ENCODE measurements at regions not wholly inside any gene's neighbourhood (a gene's known extent, or its start where the extent isn't known, plus 50 kb on each side); places are given as distances from the start of the nearest gene placed in this dataset.
"Not testable (repeated sequence)": the region's sequence is repeated elsewhere in the genome, so short reads cannot be mapped to it uniquely, and the experiment has no call there.

- no peak for DNase-seq (ENCODE audit: low spot score in 2 of 2)
- no peaks in the 10 kb centered on the region for H3K36me3 Mint-ChIP-seq
- no peak overlapping the region for H3K27ac Mint-ChIP-seq
- H3K9me3 Mint-ChIP-seq: peaks cover 8 to 9% of the 10 kb centered on the region in 2 donors
- no peak for ATAC-seq
These were observed 104.9 kb upstream of the CEP162 start for GRCh38 chr6:84332139-84333034.

DNA sequence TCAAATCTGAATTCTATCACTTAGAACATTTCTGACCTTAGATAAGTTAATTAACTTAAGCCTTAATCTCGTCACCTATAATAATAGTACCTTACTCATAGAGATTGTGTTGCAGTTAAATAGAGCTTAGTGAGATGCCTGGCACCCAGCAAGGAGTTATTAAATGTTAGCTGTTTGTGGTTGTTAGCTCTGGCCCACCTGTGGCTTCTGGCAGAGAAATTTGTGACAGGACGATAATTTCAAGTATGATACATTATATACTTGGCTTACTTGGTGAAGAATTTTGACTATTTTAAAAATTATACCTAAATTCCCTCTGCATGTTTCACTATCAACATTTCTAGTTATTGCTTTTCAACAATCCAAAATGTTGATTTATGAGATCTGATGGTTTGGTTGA is 102.9 kb upstream of the CEP162 start:
- Mint-ChIP-seq H3K27ac (no peak overlapping the region), H3K36me3 (no peaks in the 10 kb centered on the region), H3K9me3 (peaks cover 0 to under 1% of the 10 kb centered on the region in 2 donors)
- ATAC-seq (no peak), DNase-seq (ENCODE audit: low spot score in 2 of 2) (no peak)

DNA sequence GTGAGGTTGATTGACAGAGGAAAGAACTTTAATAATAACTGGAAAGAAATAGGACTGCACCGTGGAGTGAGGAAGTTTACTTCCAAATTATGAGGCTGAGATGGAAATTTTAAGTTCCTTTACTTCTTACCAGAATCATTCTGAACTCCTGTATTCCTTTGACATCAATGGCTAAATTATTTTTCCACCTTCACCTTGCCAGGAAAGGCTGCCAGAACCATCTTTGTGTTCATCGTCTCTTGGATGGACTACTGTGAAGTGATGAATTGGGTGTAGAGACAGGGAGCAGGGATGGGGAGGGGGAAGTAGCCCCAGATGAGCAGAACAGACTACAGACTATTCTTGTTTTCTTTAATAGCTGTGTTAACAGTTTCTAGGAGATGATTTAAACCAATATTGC is 102.1 kb upstream of the CEP162 start:
- no peak overlapping the region for H3K27ac Mint-ChIP-seq
- ATAC-seq: no peak
- no peaks in the 10 kb centered on the region for H3K9me3 Mint-ChIP-seq
- no peaks in the 10 kb centered on the region for H3K36me3 Mint-ChIP-seq
- DNase-seq (ENCODE audit: low spot score in 2 of 2): no peak

DNA sequence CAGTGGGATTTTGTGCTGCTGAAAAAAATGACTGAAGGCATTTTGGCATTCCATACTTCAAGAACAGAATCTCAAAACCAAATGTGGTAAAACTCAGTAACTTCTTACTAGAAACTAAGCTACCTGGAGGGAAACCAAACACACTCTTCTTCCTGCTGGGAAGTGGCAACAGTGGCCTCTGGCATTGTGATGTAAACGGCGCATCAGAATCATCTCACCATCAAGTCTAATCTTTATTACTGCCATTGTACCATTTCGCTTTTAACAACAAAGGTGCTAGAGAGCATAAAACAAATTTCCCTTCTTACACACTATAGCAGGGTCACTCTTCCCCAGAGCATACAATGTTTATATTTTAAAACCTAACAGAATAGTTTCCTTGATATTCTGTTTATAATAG is 101.6 kb upstream of the CEP162 start:
- no peak for DNase-seq (ENCODE audit: low spot score in 2 of 2)
- H3K27ac Mint-ChIP-seq: no peak overlapping the region
- no peak for ATAC-seq
- H3K9me3 Mint-ChIP-seq: no peaks in the 10 kb centered on the region
- no peaks in the 10 kb centered on the region for H3K36me3 Mint-ChIP-seq

GRCh38 chr6:84317463-84317862 is 90.0 kb upstream of the CEP162 start:
- H3K27ac Mint-ChIP-seq: no peak overlapping the region
- H3K36me3 Mint-ChIP-seq: no peaks in the 10 kb centered on the region
- peaks cover 15 to 24% of the 10 kb centered on the region in 2 donors for H3K9me3 Mint-ChIP-seq
- DNase-seq (ENCODE audit: low spot score in 2 of 2) (no peak), ATAC-seq (no peak)

- ATAC-seq (no peak), DNase-seq (ENCODE audit: low spot score in 2 of 2) (no peak)
- H3K36me3 Mint-ChIP-seq: no peaks in the 10 kb centered on the region
- no peak overlapping the region for H3K27ac Mint-ChIP-seq
- peaks cover 12 to 16% of the 10 kb centered on the region in 2 donors for H3K9me3 Mint-ChIP-seq
These were observed 87.0 kb upstream of the CEP162 start for GRCh38 chr6:84314377-84314898.

DNA sequence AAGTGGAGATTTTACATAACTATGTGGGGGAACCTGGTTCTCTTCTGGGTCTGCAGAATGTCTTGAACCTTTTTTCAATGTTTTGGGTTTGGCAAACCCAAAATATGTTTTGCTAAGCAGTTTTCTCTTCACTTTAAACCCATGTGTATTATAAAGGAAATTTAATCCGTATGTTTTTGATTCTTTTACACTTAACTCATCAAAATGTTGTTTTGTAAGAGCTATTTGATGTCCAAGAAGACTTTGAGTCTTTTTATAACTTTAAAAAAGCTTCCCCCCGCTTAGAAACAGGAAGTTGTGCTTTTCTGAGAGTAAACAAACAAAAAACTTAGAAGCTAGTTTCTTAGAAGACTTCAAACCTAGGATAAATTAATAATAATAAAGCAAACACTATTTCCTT is 81.9 kb upstream of the CEP162 start:
- DNase-seq (ENCODE audit: low spot score in 2 of 2) (no peak), ATAC-seq (no peak)
- Mint-ChIP-seq H3K9me3 (no peaks in the 10 kb centered on the region), H3K36me3 (no peaks in the 10 kb centered on the region), H3K27ac (no peak overlapping the region)

- Mint-ChIP-seq H3K36me3 (no peaks in the 10 kb centered on the region), H3K9me3 (peaks cover 0 to 3% of the 10 kb centered on the region in 2 donors), H3K27ac (no peak overlapping the region)
- DNase-seq (ENCODE audit: low spot score in 2 of 2): no peak
- no peak for ATAC-seq
These were observed 77.4 kb upstream of the CEP162 start for GRCh38 chr6:84304881-84305280.

DNA sequence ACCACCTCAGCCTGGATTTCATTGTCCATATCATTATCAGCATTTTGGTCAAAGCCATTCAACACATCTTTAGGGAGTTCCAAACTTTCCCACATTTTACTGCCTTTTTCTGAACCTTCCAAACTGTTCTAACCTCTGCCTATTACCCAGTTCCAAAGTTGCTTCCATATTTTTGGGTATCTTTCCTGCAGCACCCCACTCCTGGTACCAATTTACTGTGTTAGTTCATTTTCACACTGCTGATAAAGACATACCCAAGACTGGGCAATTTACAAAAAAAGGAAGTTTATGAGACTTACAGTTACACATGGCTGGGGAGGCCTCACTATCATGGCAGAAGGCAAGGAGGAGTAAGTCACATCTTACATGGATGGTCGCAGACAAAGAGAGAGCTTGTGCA is 63.6 kb upstream of the CEP162 start:
- Mint-ChIP-seq H3K9me3 (peaks cover 25 to 26% of the 10 kb centered on the region in 2 donors), H3K36me3 (peaks cover 10 to 12% of the 10 kb centered on the region in 2 donors)
- not testable (repeated sequence) for DNase-seq (ENCODE audit: low spot score in 2 of 2); ATAC-seq; H3K27ac Mint-ChIP-seq

DNA sequence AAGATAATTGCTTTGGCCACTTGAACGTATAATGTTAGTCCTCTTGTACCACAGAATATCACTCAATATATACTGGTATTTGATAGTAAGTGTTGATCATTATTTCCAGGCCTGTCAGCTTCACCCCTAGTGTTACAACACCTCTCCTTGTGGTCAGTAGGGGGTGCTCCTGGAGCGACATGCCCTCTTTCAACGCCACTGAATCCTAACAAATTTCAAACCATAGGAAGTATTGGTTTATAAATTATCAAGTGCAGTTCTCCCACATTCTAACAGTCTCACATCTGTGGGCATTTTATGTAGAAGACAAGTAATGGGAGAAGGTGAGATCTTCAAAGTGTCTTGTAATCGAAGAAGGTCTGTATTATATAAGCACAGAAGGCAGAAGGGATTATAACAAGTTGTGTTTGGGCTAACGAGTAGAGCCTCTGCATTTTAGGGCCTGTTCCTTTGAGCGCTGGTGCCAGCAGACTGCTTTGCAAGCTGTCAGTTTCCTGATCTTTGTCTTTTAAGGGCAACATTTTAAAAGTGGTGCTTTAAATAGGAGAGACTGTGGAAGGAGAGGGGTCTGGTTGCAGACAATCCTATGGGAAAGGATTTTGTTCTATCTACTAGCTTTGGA is 57.1 kb upstream of the CEP162 start:
- H3K36me3 Mint-ChIP-seq: no peaks in the 10 kb centered on the region
- H3K27ac Mint-ChIP-seq: no peak overlapping the region
- peaks cover 0 to 8% of the 10 kb centered on the region in 2 donors for H3K9me3 Mint-ChIP-seq
- ATAC-seq (no peak), DNase-seq (ENCODE audit: low spot score in 2 of 2) (no peak)

DNA sequence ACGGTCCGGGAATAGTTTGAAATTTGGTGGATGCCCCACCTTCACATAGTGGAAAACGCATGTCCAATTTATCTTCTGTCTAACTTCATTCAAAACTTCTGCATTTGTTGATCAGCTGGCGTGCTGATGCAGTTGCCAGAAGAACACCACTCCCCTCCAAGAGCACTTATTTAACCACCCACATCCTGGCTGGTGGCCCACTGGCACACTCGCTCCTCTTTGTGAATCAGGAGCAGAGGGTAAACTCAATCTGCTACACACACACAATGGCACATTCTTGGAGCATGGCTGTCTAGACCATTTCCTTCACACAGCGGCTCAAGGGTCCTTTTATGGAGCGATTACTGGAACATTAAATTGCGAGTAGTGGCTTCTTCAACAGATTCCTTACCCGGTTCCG is 55.1 kb upstream of the CEP162 start:
- ATAC-seq (no peak), DNase-seq (ENCODE audit: low spot score in 2 of 2) (no peak)
- Mint-ChIP-seq H3K9me3 (no peaks in the 10 kb centered on the region), H3K27ac (no peak overlapping the region), H3K36me3 (no peaks in the 10 kb centered on the region)

DNA sequence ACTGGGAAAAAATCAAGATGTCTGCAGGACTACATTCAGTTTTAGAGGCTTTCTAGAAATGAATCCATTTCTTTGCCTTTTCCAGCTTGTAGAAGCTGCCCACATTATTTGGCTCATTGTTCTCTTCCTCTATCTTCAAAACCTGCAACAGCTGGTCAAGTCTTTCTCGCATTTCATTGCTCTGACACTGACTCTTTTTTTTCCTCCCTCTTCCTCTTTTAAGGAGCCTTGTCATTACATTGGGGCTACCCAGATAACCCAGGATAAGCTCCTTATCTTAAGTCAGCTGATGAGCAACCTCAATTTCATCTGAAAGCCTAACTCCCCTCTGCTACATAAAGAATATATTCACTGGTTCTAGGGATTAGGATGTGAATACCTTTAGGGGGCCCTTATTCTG is 53.2 kb upstream of the CEP162 start:
- Mint-ChIP-seq H3K36me3 (no peaks in the 10 kb centered on the region), H3K9me3 (no peaks in the 10 kb centered on the region), H3K27ac (no peak overlapping the region)
- DNase-seq (ENCODE audit: low spot score in 2 of 2): no peak
- no peak for ATAC-seq

DNA sequence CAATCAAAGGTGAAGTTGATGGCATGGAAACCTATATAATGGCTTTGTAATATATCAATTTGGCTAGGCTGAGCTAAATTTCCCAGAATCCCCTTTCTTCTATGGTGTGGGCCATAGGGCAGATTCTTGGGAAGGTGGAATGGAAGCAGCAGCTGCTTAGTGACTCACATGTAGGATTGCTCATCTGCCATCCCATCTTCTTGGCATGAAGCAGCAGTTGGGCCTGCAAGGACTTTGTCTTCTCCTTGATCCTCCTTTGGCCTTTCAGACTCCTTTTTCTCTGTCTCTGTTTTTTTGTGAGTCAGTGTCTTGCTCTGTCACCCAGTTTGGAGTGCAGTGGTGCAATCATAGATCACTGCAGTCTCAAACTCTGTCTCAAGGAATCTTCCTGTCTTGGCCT is 52.6 kb upstream of the CEP162 start:
- no peak for DNase-seq (ENCODE audit: low spot score in 2 of 2)
- ATAC-seq: no peak
- Mint-ChIP-seq H3K36me3 (no peaks in the 10 kb centered on the region), H3K9me3 (no peaks in the 10 kb centered on the region), H3K27ac (no peak overlapping the region)

GRCh38 chr6:84278321-84278998 is 51.0 kb upstream of the CEP162 start:
- H3K9me3 Mint-ChIP-seq: no peaks in the 10 kb centered on the region
- no peaks in the 10 kb centered on the region for H3K36me3 Mint-ChIP-seq
- H3K27ac Mint-ChIP-seq: no peak overlapping the region
- DNase-seq (ENCODE audit: low spot score in 2 of 2): no peak
- ATAC-seq: no peak
